Panc1 (cell line): ENCODE measurements at regions not wholly inside any gene's neighbourhood (a gene's known extent, or its start where the extent isn't known, plus 50 kb on each side); places are given as distances from the start of the nearest gene placed in this dataset.

Experiments used
- POLR2AphosphoS5 ChIP-seq: IDR thresholded peaks from 2 replicates; pipeline ENCODE4 v1.6.1; 2012; ENCODE audit warnings: mild to moderate bottlenecking, low read depth, low read length, moderate library complexity
- SIN3A ChIP-seq: IDR thresholded peaks from 2 replicates; pipeline ENCODE4 v1.6.1; 2012; ENCODE audit warnings: low read depth, mild to moderate bottlenecking, low read length, moderate library complexity, borderline replicate concordance; ENCODE audit not compliant: insufficient read depth
- TCF7L2 ChIP-seq: IDR thresholded peaks from 2 replicates; pipeline ENCODE4 v1.6.1; 2011; ENCODE audit warnings: mild to moderate bottlenecking, low read depth, low read length, inconsistent platforms
- TF ChIP-seq, protein P1 (sequence below): fragments of 450-650 bp; IDR thresholded peaks from 2 replicates; pipeline ENCODE4 v1.5.1; 2017; ENCODE audit warnings: mild to moderate bottlenecking

- TF ChIP-seq, protein P1, sequence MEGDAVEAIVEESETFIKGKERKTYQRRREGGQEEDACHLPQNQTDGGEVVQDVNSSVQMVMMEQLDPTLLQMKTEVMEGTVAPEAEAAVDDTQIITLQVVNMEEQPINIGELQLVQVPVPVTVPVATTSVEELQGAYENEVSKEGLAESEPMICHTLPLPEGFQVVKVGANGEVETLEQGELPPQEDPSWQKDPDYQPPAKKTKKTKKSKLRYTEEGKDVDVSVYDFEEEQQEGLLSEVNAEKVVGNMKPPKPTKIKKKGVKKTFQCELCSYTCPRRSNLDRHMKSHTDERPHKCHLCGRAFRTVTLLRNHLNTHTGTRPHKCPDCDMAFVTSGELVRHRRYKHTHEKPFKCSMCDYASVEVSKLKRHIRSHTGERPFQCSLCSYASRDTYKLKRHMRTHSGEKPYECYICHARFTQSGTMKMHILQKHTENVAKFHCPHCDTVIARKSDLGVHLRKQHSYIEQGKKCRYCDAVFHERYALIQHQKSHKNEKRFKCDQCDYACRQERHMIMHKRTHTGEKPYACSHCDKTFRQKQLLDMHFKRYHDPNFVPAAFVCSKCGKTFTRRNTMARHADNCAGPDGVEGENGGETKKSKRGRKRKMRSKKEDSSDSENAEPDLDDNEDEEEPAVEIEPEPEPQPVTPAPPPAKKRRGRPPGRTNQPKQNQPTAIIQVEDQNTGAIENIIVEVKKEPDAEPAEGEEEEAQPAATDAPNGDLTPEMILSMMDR = no peak
- TF ChIP-seq SIN3A = no peak
- TF ChIP-seq POLR2AphosphoS5 = no peak
- TF ChIP-seq TCF7L2 = no peak
Measured at GRCh38 chr3:126289096-126289495, 68.1 kb downstream of the KLF15 start.
